ENCODE measurements at regions not wholly inside any gene's neighbourhood (a gene's known extent, or its start where the extent isn't known, plus 50 kb on each side); places are given as distances from the start of the nearest gene placed in this dataset.

DNA sequence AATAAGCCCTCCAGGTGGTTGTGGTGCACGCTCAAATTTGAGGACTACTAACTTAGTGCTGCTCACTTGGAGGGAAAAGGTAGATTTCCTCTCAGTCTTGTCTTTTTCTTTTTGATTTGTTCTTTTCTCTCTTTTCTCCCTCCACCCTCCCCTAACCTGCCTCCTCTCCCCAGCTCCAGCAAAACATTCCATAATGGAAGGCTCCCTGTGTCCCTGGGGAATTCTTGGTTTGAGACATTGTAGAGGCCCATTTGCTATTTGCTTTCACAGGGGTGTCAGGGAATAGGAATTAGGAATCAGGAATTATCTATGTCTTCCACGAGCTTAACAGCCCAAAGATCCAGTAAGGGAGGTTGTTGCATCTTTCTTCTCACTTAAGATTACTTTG, 136.8 kb upstream of the UMPS start:
- DNase-seq = no peak

DNA sequence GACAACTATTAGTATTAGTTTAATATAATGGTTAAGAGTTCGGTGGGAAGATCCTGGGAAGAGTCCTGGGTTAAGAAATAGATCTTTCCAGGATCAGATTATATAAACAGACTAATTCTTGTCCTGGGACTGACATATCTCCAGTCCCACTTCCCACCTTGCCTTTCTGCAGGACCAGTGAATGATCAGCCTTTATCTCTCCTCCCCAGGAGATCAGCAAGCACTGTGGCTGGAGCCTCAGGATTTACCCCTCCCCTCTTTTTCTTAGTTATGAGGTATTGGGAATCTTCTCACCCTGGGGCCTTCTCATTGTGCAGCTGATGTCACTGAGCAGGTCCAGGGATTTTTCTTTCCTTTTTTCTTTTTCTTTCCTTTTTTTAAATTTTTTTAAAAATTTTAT, 135.7 kb upstream of the UMPS start:
- DNase-seq = no peak

DNA sequence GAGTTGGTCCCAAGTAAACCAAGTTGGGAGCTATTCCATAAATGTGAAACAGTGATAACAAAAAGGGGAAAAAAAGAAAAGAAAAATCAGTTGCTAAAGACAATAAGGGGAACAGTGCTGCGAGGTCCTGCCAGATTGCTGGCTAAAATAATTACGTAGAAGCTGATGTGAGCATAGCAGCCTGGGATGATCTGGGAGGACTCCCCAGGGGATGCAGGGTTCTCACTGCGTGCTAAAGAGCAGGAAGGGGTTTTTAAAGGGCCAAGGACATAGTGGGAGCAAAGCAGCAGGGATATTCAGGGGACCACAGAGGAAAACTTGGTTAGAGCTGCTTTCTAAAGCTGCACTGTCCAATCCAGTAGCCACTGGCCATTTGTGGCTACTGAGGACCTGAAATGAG, 133.0 kb upstream of the UMPS start:
- DNase-seq = no peak

DNA sequence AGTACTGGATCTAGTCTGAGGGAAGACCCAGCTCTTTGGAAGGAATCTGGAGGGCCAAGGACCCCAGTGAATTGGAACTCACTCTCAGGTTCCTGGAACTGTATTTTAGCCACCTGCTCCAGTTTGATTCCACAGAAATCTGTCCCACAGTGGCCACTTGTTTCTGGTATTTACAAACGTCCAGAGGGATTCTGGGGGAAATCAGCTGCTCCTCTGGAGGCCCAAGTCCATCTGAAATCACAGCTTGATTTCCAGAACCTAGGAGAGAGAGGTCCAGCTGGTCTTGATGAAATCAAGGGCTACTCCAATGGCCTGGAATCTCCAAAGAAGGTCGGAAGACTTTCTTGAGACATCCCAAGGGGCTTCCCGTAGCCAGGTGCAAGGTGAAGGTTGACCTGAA, 132.3 kb upstream of the UMPS start:
- no peak for DNase-seq

DNA sequence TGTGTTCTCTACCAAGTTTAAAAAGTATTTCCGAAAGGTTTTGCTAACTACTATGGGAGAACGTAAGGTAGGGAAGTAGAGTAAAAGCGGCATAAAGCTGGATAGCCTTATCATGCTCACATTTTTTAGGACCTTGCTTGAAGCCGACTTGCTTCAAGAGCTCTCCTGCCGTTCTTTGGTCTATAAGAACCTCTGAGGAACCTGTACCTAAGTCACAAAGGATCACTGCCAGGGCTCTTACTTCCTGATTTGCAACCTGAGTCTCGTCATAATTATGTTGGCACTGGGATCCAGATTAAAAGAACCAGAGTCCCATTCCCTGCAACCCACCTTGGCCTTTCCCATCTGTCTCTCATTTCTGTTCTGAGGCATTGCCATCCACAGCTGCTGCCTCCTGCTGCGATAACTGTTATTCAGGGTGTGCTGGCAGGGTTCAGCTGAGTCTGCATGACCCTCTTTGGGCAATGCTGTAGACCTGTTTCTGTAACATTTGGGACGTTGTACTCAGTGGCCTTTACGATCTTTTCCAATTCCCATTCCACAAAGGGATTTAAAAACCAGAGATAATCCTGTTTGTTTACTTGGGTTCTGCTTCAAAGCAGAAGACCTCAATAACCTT, 131.0 kb upstream of the UMPS start:
- no peak for DNase-seq

DNA sequence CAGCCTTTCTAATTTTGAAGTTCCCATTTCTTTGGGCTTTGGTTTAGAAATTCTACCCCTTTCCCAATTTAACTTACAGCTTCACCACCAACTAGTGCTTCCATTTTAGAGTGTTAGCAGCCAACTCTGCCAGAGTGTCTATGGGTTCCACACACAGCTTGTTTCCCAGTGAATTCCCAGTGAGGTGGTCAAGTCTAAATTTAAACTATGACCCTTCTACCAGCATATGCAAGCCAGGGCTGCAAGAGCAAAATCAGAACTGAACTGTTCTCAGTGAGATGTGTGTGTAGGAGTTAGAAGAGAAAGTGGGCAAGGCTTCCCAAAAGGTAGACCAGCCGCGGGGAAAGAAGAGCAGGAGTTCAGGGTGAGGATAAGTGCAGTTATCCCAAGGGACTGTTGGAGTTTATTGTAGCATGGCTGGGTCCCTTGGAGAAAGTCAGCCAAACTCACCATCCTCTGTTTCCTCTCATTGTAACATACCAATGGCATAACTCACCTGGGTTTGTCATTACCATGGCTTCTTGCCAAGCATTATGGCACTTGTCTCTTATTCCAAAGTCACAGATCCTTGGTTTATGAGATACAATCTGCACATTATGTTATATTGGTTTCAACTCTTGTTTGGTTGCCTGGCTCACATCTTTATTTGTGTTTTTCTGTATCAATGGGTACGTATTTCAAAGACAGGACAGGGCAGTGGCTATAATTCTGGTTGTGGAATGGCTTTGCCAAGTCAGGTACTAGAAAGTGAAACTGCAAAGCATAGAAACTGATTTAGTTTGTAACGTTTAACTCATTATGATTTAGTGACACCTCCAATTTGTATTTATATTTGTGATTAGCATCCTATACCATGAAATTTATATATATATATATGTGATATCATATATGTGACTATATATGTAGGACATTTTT, 130.2 kb upstream of the UMPS start:
- no peak for DNase-seq

DNA sequence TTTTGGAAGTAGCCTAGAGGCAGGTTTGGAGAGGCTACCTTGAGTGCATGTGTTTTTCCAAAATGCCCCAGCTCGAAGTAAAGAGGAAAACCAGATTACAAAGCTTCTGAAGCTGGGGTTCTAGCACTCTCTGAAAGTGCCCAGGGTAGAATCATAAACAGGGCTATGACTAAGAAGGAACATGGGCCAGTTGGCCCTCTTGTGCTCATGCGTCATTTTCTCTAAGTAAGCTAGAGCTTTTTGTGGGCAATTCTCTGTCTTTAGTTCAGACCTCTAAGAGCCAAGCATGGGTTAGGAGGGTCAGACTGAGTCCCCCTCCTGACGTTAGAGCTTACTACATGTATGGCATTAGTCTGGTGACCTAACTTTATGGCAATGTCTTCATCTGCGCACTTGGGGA, 129.5 kb upstream of the UMPS start:
- DNase-seq = no peak

DNA sequence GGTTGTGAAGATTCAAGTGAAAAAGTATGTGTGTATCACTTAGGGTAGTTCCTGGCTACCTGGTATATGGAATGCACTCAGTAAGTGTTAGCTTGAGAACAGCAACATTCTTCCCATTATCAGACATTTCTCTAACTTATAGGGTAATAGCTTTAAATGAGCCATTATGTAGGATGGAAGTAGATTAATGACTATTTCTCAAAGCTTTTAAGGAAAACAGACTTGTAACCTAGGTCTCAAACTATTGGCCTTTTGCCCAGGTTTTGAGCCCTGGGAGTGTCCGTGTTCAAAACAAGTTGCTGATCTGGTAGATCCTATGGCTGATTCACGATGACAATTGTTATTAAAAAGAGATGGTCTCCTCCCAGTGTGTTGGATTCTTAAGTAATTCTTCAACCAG, 129.1 kb upstream of the UMPS start:
- no peak for DNase-seq

DNA sequence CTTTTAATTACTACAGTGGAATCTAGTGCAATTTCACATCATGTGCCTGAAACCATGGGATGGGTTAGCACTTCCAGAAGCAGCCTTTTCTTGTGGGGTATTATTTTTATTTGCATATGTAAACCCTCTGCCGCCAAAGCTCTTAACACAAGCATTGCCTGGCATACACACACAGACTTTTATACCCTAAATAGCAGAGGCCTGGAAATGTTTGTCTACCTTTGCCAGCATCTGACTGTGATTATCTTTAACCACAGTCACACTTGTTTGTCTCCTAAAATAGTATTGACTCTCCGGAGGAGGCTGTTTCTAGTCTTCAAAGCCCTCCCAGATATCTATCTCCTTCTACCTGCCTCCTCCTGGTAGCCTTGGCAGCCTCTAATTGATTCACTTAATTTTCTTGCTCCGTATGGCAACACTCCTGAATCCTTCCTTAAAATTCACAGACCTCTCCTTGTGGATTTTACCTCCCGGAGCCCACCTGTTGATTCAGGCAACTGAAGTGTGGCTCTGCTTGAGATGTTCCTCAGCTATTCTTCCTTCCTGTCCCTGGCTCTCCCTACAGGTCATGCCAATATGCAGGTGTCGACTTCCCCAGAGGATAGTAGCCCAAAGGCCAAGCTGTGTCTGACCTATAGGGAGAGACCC, 127.1 kb upstream of the UMPS start:
- no peak for DNase-seq

DNA sequence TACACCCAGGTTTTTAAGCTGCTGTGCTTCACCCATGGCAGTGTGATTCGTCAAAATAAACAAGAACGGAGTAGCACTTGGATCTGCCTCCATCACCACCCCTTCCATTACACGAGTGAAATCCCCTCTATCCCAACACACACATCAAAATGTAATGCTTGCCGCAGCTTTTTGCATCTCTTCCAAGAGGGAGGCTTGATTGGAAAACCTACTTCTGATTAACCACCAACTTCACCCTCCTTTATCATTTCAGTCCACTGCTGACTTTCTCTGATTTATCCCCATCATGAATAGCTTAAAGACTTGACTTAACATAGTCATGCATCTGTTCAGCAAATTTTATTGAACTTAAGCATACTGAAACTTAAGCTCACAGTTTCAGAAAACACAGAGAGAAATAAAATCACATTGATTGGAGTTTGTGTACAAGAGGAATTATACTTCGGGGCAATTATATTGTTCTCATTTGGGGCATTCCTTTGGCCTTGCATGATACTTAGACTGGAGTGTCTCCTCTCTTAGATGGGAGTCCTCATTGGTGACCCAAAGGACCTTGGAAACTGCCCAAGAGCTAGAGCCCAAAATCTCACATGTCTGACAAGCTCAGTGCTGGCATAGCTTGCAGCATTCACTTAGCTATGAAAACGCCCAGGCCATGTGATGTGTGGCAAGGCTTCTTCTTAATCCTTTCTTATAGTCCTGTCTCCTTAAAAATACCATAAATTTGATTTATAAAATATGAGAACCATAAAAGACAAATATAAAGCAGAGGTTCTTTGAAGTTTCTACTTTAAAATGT, 124.3 kb upstream of the UMPS start:
- no peak for DNase-seq

DNA sequence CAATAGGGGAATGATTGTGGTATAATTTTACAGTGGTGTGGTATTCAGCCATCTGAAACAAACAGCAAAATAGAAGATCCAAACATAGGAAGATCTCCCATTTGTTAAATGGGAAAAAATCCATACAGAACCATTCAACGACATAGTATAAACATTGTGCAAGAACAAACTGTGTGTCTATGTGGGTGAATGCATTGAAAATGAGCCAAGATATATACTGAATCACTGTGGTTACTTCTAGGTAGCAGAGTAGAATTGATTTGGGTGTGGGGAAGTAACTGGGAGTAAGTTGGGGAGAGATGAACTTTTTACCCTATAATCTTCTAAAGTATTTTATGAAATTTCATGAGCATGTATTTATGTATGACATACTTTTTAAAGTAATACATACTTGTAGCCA, 123.1 kb upstream of the UMPS start:
- no peak for DNase-seq

DNA sequence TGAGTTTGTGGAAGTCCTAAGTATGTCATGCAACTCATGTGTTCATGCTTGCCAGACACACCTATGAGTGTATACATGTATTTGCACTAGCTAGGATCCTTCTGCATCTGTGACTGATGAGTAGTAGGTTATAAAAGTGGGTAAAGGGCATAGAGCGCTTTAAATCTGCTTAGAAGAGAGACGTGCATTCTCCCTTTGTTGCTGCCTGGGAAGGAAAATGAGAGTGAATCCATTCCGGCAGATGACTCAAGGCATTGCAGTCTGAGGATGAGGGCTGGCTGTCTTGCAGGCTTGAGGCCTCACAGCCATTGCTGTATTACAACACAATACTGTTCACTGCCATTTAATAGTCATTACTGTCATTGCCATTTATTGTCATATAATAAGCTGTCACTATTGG, 120.8 kb upstream of the UMPS start:
- DNase-seq = no peak

DNA sequence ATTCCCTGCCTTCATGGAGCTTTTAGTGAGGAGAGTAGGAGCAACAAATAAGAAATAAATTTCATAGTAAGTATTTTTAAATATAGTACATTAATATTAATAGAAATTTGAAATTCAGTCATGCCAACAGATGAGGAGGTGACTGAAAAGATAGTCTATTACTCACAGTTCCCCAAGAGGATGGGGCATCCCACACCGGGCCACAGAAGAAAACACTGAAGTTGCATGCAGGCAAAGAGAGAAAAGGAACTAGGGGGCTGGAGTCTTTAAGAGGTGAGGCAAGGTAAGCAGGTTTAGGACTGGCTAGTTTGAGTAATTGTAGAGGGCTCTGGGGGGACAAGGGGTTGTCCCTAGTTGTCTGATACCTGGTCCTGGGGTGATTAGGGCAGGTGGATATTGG, 120.1 kb upstream of the UMPS start:
- no peak for DNase-seq

DNA sequence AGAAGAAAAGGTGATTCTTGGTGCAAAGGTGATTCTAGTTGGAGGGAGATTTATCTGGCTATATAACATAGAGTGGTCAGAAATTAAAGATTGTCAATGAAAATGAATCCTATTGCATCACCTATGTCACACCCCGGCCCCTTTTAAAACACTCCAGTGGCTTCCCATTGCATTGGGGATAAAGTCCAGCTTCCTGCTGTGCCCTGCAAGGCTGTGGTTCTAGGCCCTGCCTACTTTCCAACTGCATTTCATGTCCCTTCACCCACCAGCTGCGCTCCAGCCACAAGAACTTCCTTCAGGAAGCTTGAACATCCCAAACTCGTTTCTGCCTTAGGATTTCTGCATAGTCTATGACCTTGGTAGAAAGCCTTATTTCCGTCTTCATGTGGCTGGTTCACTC, 118.7 kb upstream of the UMPS start:
- no peak for DNase-seq

DNA sequence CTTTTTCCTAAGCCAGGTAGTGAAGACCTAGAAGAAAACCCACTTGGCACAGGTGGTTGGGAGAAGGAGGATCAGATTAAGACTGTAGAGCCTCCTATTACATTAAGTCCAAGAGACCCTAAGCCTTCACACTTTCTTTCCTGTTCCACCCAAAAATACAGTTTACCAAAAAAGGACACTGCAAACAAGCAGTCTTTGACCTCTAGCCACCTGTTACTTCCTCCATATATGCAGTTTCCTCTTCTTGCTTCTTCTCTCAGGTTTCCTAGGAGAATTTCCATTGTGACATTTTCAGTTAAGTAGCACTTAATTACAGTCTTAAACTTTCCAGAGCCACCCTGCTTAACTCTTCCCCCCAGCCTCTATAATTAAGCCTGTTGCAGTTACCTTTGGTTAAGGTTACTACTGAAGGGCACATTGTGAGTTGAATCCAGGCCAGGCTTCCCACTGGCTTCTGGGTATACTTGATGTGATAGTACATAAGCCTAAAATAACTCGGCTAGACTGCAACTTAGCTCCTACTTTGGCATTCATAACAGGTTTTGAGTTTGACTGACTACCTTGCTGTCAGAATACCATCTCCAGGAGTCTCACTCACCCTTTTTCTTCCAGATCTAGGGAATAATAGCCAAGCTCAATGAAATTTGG, 114.2 kb upstream of the UMPS start:
- DNase-seq = no peak

DNA sequence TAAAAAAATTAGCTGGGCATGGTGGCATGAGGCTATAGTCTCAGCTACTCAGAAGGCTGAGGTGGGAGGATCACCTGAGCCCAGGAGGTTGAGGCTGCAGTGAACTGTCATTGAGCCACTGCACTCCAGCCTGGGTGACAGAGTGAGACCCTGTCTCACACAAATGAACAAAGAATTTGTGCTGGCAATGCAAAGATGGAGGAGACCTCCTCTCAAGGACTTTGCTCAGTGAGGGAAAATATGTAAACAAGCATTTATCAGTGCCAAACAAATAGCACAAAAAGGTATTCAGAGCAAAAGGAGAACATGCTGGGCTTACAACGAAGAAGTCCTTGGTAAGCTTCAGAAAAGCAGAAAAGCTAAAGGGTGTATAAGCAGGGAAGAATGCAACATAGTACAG, 113.1 kb upstream of the UMPS start:
- DNase-seq = no peak

DNA sequence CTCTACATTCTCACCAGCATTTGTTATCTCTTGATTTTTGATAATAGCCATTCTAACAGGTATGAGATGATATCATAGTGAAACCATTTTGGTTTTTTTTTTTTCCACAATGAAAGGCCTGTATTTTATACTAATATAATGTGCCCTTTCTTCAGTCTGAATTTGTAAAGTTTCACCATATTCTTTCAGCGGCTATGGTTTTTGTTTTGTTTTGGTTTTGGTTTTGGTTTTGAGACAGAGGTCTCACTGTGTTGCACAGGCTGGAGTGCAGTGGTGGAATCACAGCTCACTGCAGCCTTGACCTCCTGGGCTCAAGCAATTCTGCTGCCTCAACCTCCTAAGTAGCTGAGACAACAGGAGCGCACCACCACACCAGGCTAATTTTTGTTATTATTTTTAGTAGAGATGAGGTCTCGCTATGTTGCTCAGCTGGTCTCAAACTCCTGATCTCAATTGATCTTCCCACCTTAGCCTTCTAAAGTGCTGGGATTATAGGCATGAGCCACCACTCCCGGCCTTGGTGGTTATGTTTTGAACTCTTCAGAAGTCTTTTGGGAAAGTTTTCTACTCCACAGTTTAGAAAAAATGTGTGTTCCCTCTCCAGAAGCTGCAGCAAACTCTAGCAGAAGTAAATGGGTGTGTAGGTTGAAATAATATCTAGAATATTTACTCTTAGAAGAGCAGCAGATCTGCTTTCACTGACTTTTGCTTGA, 110.2 kb upstream of the UMPS start:
- no peak for DNase-seq

DNA sequence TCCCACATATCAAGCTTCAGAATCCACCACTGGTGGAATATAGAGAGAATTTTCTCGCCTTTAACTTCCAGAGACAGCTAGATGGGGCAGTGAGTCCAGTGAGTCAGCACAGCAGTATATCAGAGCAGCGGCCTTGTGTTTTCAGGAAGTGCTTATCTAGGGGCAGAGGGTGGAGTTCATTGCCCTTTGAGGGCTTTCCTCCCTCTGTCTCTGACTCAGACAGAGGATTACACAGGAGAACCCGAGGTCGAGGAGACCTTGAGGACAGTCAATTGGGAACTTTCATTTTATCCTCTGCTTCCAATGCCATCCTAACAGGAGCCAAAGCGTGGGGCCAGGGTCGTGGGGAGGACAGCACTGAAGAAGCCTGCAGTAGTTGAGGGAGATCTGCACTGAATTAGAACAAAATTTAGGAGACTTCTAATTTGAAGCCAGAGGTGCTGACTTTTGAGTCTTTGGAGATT, 109.6 kb upstream of the UMPS start:
- DNase-seq = no peak

DNA sequence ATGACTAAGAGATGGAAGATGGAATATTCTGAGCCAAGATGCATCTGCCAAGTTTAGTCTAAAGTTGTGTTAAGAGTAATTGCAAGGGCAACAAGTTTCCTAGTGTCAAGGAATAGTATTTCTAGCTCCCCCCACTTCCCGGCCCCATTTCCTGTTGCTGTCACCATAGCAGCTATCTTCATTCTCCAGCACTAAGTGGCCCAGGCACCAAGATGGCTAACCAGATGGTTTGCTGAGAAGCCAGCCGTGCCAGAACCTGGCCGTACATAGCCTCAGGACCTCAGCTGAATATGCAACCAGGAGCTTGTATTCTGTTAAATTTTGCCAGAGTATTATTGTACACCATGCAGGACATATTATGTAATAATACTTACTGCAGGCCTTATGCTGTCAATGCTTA, 108.8 kb upstream of the UMPS start:
- no peak for DNase-seq

DNA sequence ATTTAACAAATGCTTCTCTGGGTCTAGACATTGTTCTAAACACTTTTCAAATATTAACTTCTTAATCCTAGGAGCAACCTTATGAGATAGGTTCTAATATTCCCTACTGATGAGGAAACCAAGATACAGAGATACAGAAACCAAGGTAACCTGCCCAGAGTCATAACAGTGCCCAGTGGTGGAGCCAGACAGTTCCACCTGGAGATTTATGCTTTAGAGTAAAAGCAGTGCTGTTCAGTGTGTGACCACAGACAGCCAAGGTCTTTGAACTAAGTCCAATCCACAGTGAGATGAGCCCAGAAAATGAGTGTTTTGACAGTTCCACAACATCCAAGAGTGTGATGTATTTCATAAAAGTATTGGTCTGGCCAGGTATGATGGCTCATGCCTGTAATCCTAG, 105.2 kb upstream of the UMPS start:
- DNase-seq = no peak

DNA sequence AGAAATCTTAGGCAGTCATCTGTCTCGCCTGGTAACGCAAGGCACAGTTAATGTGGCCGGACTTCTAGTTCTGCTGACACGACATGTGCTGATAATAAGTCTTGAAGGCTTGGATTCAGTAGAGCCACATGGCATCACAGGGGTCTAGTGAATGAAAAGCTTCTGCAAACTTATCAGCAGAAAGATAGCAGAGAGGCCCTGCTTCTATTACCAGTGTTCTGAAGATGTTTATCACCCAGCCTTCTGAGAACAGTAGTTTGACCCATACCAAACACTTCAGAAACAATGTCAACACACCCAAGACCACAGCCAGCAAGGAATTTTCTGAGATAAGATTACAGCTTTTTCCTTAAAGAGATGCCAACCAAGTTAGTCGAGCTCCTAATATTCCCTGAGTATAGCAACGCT, 102.7 kb upstream of the UMPS start:
- DNase-seq = no peak

DNA sequence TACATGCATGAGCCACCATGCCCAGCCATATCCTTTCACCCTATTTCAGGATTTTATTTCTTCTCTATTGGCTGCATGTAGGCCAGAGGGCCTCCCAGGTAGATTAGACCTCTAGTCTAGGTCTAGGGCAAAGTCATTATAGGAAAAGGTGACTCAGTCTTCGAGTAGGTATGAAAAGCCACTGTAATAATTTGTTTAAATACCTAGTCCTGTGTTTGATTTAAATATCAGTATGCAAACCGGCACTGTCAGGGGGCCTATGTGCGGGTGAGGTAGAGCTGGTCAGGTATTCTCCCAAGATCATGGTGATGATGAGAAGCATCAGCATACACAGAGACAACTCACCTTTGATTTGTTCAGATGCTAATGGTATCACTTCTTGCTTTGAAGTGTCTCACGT, 101.4 kb upstream of the UMPS start:
- DNase-seq = no peak
